ENCODE measurements at regions not wholly inside any gene's neighbourhood (a gene's known extent, or its start where the extent isn't known, plus 50 kb on each side); places are given as distances from the start of the nearest gene placed in this dataset.

- POLR2A ChIA-PET = no interaction called here
- no peaks in the 10 kb centered on the region for H3K9me3 Mint-ChIP-seq
- no peaks in the 10 kb centered on the region for H3K4me1 Mint-ChIP-seq
- DNase-seq = no peak
- no peak overlapping the region for H3K4me3 Mint-ChIP-seq
- no peak overlapping the region for H3K27ac Mint-ChIP-seq
- no peaks in the 10 kb centered on the region for H3K36me3 Mint-ChIP-seq
- no peak for ATAC-seq (ENCODE audit: low read depth)
- H3K27me3 Mint-ChIP-seq = peaks cover 4% of the 10 kb centered on the region
Observed at GRCh38 chr4:147340591-147341120, 140.2 kb upstream of the EDNRA start.

DNA sequence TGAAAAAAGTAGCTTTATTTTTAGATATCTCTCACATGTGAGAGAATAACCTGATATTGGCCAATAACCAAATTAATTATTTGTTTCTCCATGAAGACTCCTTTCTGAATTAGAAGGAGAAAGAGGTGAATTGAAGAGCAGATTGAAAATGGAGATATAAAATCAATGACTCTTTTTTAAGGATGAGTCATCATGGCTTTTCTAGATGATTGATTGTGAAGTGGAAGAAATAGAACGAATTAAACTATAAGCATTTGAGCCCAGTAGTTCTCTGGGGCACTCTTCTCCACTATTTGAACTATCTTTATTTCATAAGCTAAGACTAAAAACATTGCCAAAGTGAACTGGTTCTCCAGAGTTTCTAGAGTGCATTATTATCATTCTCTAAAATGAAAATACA lies 137.2 kb upstream of the EDNRA start:
- Mint-ChIP-seq H3K9me3 (no peaks in the 10 kb centered on the region), H3K27me3 (no peaks in the 10 kb centered on the region), H3K4me3 (no peak overlapping the region), H3K27ac (no peak overlapping the region), H3K4me1 (no peaks in the 10 kb centered on the region), H3K36me3 (no peaks in the 10 kb centered on the region)
- DNase-seq (no peak), ATAC-seq (ENCODE audit: low read depth) (no peak)
- POLR2A ChIA-PET = no interaction called here

DNA sequence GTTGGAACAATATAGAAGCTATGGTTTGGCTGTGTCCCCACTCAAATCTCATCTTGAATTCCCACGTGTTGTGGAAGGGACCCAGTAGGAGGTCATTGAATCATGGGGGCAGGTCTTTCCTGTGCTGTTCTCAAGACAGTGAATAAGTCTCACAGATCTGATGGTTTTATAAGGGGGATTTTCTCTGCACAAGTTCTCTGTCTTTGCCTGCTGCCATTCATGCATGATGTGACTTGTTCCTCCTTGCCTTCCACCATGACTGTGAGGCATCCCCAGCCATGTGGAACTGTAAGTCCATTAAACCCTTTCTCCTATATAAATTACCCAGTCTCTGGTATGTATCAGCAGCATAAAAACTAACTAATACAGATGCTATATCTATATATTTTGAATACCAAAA lies 135.2 kb upstream of the EDNRA start:
- Mint-ChIP-seq H3K9me3 (no peaks in the 10 kb centered on the region), H3K4me3 (no peak overlapping the region), H3K27ac (no peak overlapping the region), H3K27me3 (no peaks in the 10 kb centered on the region), H3K4me1 (no peaks in the 10 kb centered on the region), H3K36me3 (no peaks in the 10 kb centered on the region)
- POLR2A ChIA-PET = no interaction called here
- no peak for ATAC-seq (ENCODE audit: low read depth)
- no peak for DNase-seq

DNA sequence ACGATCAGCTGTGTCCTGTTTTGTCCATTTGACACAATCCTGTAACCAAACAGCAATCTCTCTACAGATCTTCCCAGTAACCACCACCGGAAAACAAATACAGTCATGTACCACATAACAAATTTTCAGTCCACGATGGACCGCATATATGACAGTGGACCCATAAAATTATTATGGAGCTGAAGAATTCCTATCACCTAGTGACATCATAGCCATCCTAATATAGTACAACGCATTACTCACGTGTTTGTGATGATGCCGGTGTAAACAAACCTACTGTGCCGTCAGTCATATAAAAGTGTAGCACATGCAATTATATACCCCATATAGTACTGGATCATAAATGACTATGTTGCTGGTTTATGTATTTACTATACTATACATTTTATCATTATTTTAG lies 133.7 kb upstream of the EDNRA start:
- Mint-ChIP-seq H3K27me3 (no peaks in the 10 kb centered on the region), H3K27ac (no peak overlapping the region), H3K36me3 (no peaks in the 10 kb centered on the region), H3K9me3 (no peaks in the 10 kb centered on the region), H3K4me1 (no peaks in the 10 kb centered on the region), H3K4me3 (no peak overlapping the region)
- POLR2A ChIA-PET = no interaction called here
- DNase-seq (no peak), ATAC-seq (ENCODE audit: low read depth) (no peak)

GRCh38 chr4:147349193-147349592 lies 131.7 kb upstream of the EDNRA start:
- ATAC-seq (ENCODE audit: low read depth) = no peak
- Mint-ChIP-seq H3K9me3 (no peaks in the 10 kb centered on the region), H3K27ac (no peak overlapping the region), H3K4me1 (no peaks in the 10 kb centered on the region), H3K4me3 (no peak overlapping the region), H3K27me3 (no peaks in the 10 kb centered on the region), H3K36me3 (no peaks in the 10 kb centered on the region)
- DNase-seq = no peak
- POLR2A ChIA-PET = no interaction called here

DNA sequence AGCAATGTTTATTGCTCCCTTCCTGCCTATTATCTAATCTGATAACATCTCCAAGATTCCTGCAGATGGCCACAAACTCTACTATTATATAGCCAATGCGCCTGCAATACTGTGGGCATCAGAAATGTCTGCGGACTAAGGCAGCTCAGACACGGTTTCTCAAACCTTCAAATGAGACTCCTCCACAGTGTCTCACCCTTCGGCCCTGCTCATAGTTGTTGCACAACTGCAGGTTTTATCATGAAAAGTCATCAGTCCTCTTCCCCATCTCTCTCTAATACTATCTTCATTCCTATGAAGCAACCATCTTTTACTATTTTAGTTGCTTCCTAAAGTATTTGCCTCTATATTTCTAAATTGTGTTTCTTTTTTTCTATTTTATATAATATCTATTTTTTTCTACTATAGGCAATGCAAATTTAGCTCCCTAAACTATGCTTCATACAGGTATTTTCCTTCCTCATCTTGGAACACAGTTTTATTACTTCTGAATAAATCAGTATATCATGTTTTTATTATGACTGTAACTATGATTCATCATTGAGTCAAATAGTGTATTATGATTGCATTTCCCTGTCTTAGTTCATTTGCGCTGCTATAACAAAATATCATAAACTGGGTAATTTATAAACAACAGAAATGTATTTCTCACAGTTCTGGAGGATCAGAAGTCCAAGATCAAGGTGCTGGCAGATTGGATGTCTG lies 129.7 kb upstream of the EDNRA start:
- POLR2A ChIA-PET = no interaction called here
- H3K4me1 Mint-ChIP-seq = no peaks in the 10 kb centered on the region
- H3K36me3 Mint-ChIP-seq = no peaks in the 10 kb centered on the region
- no peak for DNase-seq
- H3K27ac Mint-ChIP-seq = no peak overlapping the region
- H3K9me3 Mint-ChIP-seq = no peaks in the 10 kb centered on the region
- H3K4me3 Mint-ChIP-seq = no peak overlapping the region
- H3K27me3 Mint-ChIP-seq = no peaks in the 10 kb centered on the region
- no peak for ATAC-seq (ENCODE audit: low read depth)

DNA sequence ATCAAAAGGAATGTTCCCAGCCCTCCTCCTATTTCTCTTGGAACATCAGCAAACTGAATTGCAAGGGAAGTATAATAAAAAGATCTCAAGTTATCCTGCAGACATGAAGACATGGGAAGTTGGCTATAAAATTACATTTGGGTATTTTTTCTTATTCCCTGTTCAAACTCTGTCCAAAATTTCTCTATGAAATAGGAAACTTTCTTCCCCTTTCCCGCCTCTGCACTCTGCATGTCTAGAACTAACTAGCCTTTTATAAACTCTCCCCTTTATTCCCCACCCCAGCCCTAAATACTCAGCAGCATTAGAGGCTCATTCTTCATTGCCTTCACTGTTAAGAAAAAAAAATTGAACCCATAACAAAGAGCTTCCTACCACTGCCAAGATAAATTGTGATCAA lies 126.7 kb upstream of the EDNRA start:
- H3K27ac Mint-ChIP-seq = no peak overlapping the region

GRCh38 chr4:147355032-147355656 lies 125.8 kb upstream of the EDNRA start:
- Mint-ChIP-seq H3K9me3 (no peaks in the 10 kb centered on the region), H3K27ac (no peak overlapping the region), H3K36me3 (no peaks in the 10 kb centered on the region), H3K4me1 (no peaks in the 10 kb centered on the region), H3K27me3 (no peaks in the 10 kb centered on the region), H3K4me3 (no peak overlapping the region)
- ATAC-seq (ENCODE audit: low read depth) (no peak), DNase-seq (no peak)
- POLR2A ChIA-PET = no interaction called here

More for the DNA sequence above, 126.7 kb upstream of the EDNRA start:
- POLR2A ChIA-PET = no interaction called here
- Mint-ChIP-seq H3K4me3 (no peak overlapping the region), H3K4me1 (no peaks in the 10 kb centered on the region), H3K36me3 (no peaks in the 10 kb centered on the region), H3K9me3 (no peaks in the 10 kb centered on the region), H3K27me3 (no peaks in the 10 kb centered on the region)
- ATAC-seq (ENCODE audit: low read depth) (no peak), DNase-seq (no peak)

DNA sequence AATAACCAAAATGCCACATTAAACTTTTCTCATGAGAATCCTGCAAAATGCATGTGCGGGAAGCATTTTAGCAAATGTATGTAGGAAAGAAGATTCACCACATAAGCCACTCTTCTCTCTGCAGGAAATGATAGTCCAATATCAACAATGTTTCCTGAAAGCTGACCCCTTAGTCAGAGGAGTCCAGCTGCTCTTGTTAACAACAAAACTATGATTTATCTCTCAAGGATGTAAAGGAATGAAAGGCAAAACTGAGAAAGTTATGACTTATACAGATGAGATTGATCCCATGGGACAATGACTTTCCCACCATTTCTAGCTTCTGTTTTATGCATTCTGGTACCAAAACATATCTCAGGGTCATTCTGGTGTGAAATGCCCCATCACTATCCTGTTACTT lies 125.0 kb upstream of the EDNRA start:
- Mint-ChIP-seq H3K4me1 (no peaks in the 10 kb centered on the region), H3K36me3 (no peaks in the 10 kb centered on the region)

GRCh38 chr4:147360301-147360700 lies 120.6 kb upstream of the EDNRA start:
- no peak for DNase-seq
- POLR2A ChIA-PET = no interaction called here
- H3K4me1 Mint-ChIP-seq = no peaks in the 10 kb centered on the region
- H3K27me3 Mint-ChIP-seq = no peaks in the 10 kb centered on the region
- H3K9me3 Mint-ChIP-seq = no peaks in the 10 kb centered on the region
- ATAC-seq (ENCODE audit: low read depth) = no peak
- H3K27ac Mint-ChIP-seq = no peak overlapping the region
- H3K4me3 Mint-ChIP-seq = no peak overlapping the region
- H3K36me3 Mint-ChIP-seq = no peaks in the 10 kb centered on the region

More for the DNA sequence above, 125.0 kb upstream of the EDNRA start:
- DNase-seq (no peak), ATAC-seq (ENCODE audit: low read depth) (no peak)
- H3K27me3 Mint-ChIP-seq = no peaks in the 10 kb centered on the region
- no peaks in the 10 kb centered on the region for H3K9me3 Mint-ChIP-seq
- no peak overlapping the region for H3K4me3 Mint-ChIP-seq
- POLR2A ChIA-PET = no interaction called here
- H3K27ac Mint-ChIP-seq = no peak overlapping the region

GRCh38 chr4:147361726-147362125 lies 119.2 kb upstream of the EDNRA start:
- Mint-ChIP-seq H3K27ac (no peak overlapping the region), H3K9me3 (no peaks in the 10 kb centered on the region), H3K4me3 (no peak overlapping the region), H3K36me3 (no peaks in the 10 kb centered on the region), H3K4me1 (no peaks in the 10 kb centered on the region), H3K27me3 (no peaks in the 10 kb centered on the region)
- no peak for ATAC-seq (ENCODE audit: low read depth)
- no peak for DNase-seq
- POLR2A ChIA-PET = no interaction called here

DNA sequence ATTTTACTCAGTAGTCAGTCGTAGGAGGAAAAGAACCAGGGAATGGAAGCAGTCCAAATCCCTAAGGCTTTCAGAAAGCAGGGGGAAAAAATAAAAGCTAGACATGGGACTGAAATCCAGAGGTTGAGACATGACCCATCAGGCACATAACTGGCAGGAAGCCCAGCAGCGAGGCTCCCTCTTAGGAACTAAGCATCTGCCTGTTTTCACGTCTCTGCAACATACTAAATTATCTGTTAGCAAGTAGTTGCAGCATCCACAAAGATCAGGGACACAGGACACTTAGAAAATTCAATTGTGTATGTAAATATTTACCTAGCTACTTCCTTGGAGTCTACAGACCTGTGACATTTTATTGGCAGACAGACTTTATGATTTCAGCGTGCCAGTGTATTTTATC lies 118.0 kb upstream of the EDNRA start:
- H3K27ac Mint-ChIP-seq = no peak overlapping the region
- no peaks in the 10 kb centered on the region for H3K9me3 Mint-ChIP-seq
- H3K4me1 Mint-ChIP-seq = no peaks in the 10 kb centered on the region
- no peaks in the 10 kb centered on the region for H3K27me3 Mint-ChIP-seq
- no peak overlapping the region for H3K4me3 Mint-ChIP-seq
- POLR2A ChIA-PET = no interaction called here
- H3K36me3 Mint-ChIP-seq = no peaks in the 10 kb centered on the region
- DNase-seq (no peak), ATAC-seq (ENCODE audit: low read depth) (no peak)

DNA sequence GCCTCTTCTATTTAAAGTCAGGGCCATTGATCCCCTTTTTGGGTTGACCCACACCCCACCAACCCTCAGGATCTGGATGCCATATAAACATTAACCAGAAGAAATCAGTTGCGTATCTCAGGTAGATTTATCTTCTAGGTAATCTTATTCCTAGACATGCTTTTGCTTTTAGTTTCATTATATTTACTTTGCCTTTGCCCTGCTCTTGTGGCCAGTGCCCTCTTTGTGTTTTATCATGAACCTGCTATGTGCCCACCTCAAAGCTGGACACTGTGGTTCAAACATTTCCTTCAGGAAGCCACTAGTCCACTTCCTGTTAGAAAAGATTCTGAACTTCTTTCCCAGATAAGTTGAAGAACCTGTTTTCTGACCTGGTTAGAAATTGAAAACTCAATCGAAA lies 117.4 kb upstream of the EDNRA start:
- no peaks in the 10 kb centered on the region for H3K4me1 Mint-ChIP-seq
- ATAC-seq (ENCODE audit: low read depth) (no peak), DNase-seq (no peak)
- POLR2A ChIA-PET = no interaction called here
- H3K36me3 Mint-ChIP-seq = no peaks in the 10 kb centered on the region
- H3K9me3 Mint-ChIP-seq = no peaks in the 10 kb centered on the region
- no peak overlapping the region for H3K4me3 Mint-ChIP-seq
- no peak overlapping the region for H3K27ac Mint-ChIP-seq
- H3K27me3 Mint-ChIP-seq = no peaks in the 10 kb centered on the region

- no peaks in the 10 kb centered on the region for H3K4me1 Mint-ChIP-seq
- POLR2A ChIA-PET = no interaction called here
- ATAC-seq (ENCODE audit: low read depth) (no peak), DNase-seq (no peak)
- H3K9me3 Mint-ChIP-seq = no peaks in the 10 kb centered on the region
- H3K27ac Mint-ChIP-seq = no peak overlapping the region
- H3K27me3 Mint-ChIP-seq = no peaks in the 10 kb centered on the region
- no peak overlapping the region for H3K4me3 Mint-ChIP-seq
- no peaks in the 10 kb centered on the region for H3K36me3 Mint-ChIP-seq
Observed at GRCh38 chr4:147365396-147365795, 115.5 kb upstream of the EDNRA start.

Data from activated naive CD8-positive, alpha-beta T cell treated with anti-CD3 and anti-CD28 coated beads, Interleukin-2, amount 10 ng/mL, durations not matched to agents 7 days and 5 days (primary cell).